Neural cell (in vitro differentiated cells): ENCODE measurements at regions not wholly inside any gene's neighbourhood (a gene's known extent, or its start where the extent isn't known, plus 50 kb on each side); places are given as distances from the start of the nearest gene placed in this dataset.

Source experiments
- EP300 ChIP-seq: fragments of 450-650 bp; conservative IDR thresholded peaks from 2 replicates; pipeline ENCODE4 v1.6.1; 2014; ENCODE audit warnings: antibody characterized with exemption, mild to moderate bottlenecking, moderate library complexity; ENCODE audit not compliant: poor library complexity, severe bottlenecking
- EZH2 ChIP-seq: fragments of 200-600, 300-800 bp; shearing (Covaris generic), sonication (generic); IDR thresholded peaks from 2 replicates; pipeline ENCODE4 v1.6.1; 2014; ENCODE audit warnings: antibody characterized with exemption, low read length, borderline replicate concordance, mild to moderate bottlenecking; ENCODE audit not compliant: insufficient read depth, poor library complexity, severe bottlenecking
- MXI1 ChIP-seq: fragments of 450-650 bp; conservative IDR thresholded peaks from 2 replicates; pipeline ENCODE4 v1.6.1; 2014; ENCODE audit warnings: antibody characterized with exemption, mild to moderate bottlenecking; ENCODE audit not compliant: poor library complexity, severe bottlenecking
- POLR2AphosphoS5 ChIP-seq: IDR thresholded peaks from 2 replicates; pipeline ENCODE4 v1.6.1; 2012
- RAD21 ChIP-seq: fragments of 450-650 bp; conservative IDR thresholded peaks from 2 replicates; pipeline ENCODE4 v1.6.1; 2014; ENCODE audit warnings: antibody characterized with exemption, mild to moderate bottlenecking, moderate library complexity
- SMC3 ChIP-seq: fragments of 450-650 bp; conservative IDR thresholded peaks from 2 replicates; pipeline ENCODE4 v1.6.1; 2014; ENCODE audit warnings: antibody characterized with exemption, mild to moderate bottlenecking, moderate library complexity; ENCODE audit not compliant: poor library complexity
- TF ChIP-seq, protein P1 (sequence below): fragments of 450-650 bp; IDR thresholded peaks from 2 replicates; pipeline ENCODE4 v1.5.1; 2014; ENCODE audit warnings: antibody characterized with exemption, mild to moderate bottlenecking, moderate library complexity; ENCODE audit not compliant: poor library complexity, severe bottlenecking

- TF ChIP-seq POLR2AphosphoS5, result no peak
- no peak for TF ChIP-seq EZH2
- TF ChIP-seq, protein P1, sequence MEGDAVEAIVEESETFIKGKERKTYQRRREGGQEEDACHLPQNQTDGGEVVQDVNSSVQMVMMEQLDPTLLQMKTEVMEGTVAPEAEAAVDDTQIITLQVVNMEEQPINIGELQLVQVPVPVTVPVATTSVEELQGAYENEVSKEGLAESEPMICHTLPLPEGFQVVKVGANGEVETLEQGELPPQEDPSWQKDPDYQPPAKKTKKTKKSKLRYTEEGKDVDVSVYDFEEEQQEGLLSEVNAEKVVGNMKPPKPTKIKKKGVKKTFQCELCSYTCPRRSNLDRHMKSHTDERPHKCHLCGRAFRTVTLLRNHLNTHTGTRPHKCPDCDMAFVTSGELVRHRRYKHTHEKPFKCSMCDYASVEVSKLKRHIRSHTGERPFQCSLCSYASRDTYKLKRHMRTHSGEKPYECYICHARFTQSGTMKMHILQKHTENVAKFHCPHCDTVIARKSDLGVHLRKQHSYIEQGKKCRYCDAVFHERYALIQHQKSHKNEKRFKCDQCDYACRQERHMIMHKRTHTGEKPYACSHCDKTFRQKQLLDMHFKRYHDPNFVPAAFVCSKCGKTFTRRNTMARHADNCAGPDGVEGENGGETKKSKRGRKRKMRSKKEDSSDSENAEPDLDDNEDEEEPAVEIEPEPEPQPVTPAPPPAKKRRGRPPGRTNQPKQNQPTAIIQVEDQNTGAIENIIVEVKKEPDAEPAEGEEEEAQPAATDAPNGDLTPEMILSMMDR, result no peak
- TF ChIP-seq MXI1, result no peak
- no peak for TF ChIP-seq SMC3
- TF ChIP-seq RAD21, result no peak
- TF ChIP-seq EP300, result no peak
Measured at GRCh38 chr15:37223089-37223488, 122.7 kb upstream of the MEIS2 start.
